ENCODE measurements at regions not wholly inside any gene's neighbourhood (a gene's known extent, or its start where the extent isn't known, plus 50 kb on each side); places are given as distances from the start of the nearest gene placed in this dataset.
"Not testable (repeated sequence)": the region's sequence is repeated elsewhere in the genome, so short reads cannot be mapped to it uniquely, and the experiment has no call there.

DNA sequence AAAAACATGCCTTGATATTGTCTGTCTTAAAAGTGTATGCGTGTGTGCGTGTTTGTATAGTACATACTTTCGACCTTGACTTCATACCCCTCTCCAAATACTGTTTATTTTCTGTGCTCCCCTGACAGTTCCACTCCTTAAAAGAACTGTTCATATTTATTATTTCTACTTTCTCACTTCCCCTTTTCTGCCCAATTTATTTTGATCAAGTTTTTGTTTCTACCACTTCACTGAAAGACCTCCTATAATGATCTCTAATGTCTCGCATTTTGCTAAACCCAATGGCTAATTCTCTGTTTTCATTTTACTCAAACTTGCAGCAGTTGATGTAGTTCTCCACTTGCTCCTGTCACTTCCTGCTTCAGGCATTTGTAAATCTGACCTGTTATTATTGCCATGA lies 426.1 kb upstream of the KLF12 start:
- Histone ChIP-seq H3K4me1 (ENCODE audit: control insufficient read depth, insufficient read depth, low read length) (peaks cover under 1% of the 10 kb centered on the region), H3K36me3 (ENCODE audit: control insufficient read depth, insufficient read depth, low read length) (no peaks in the 10 kb centered on the region), H3K27me3 (ENCODE audit: control insufficient read depth, insufficient read depth, low read length) (no peaks in the 10 kb centered on the region), H3K27ac (ENCODE audit: low read length) (no peak overlapping the region), H3K4me3 (ENCODE audit: low read length) (no peak overlapping the region), H3K9me3 (replicated peaks; ENCODE audit: control insufficient read depth, low read depth, low read length) (no peaks in the 10 kb centered on the region)
- DNase-seq, result no peak
- 83% methylated on average over 1 of the region's 4 CpGs for WGBS (ENCODE audit: insufficient coverage)

DNA sequence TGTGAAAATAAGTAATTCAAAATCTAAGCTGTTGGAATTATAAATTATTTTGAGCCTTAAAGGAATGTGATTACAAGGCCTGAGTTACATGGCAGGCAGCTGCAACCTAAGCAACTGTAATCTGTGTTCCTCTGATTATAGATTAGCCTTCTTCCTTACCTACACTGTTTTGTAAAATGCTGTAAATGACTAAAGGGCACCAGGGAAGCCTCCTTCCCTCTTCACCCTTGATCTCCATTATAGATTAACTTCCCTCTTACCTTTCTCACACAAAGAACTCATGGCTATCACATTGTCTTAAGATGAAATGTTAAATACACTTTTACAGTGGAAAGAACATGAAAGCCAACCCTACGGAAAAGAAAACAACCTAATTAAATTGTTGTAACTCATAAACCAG lies 423.7 kb upstream of the KLF12 start:
- no peaks in the 10 kb centered on the region for H3K27me3 ChIP-seq (ENCODE audit: control insufficient read depth, insufficient read depth, low read length)
- H3K4me1 ChIP-seq (ENCODE audit: control insufficient read depth, insufficient read depth, low read length), result peaks cover 4% of the 10 kb centered on the region
- no peaks in the 10 kb centered on the region for H3K9me3 ChIP-seq (replicated peaks; ENCODE audit: control insufficient read depth, low read depth, low read length)
- H3K36me3 ChIP-seq (ENCODE audit: control insufficient read depth, insufficient read depth, low read length), result no peaks in the 10 kb centered on the region
- no peak overlapping the region for H3K4me3 ChIP-seq (ENCODE audit: low read length)
- DNase-seq, result no peak
- no peak overlapping the region for H3K27ac ChIP-seq (ENCODE audit: low read length)
- no CpG with 5 or more reads among the region's 1 CpG for WGBS (ENCODE audit: insufficient coverage)

DNA sequence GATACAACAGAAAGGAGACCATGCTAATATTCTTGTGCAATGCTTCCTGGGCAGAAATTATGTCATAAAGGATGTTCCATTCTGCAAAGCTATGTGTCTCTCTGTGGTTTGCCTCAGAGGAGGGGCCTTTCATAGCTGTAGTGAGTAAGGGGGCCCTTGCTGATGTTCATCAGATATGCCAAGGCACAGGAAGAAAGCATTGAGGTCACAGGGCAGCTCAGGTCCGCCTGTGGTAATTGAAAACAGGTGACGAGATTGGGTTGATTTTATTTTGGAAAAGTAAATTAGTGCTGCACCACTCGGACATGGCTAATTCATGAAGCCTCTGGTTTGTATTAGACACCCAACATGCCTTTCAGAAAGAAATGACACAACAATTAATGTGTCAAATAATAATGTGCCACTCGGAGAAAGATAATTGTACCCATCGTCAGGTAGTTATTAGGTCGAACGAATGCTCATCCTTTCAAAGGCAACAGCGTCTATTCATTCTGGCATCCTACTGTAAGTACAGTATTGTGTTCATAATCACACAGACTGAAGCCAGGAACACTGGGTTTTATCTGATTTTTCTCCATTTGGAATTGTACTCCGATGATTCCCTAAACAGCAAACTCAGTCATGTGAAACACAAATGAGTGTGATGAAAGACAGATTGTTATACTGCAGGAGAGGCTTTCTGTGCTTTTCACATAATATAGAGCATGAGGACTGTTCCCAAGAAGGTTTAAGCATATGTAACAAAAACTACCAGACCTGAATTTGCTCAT lies 421.6 kb upstream of the KLF12 start:
- H3K36me3 ChIP-seq (ENCODE audit: control insufficient read depth, insufficient read depth, low read length), result no peaks in the 10 kb centered on the region
- no peak overlapping the region for H3K4me3 ChIP-seq (ENCODE audit: low read length)
- no CpG with 5 or more reads among the region's 9 CpGs for WGBS (ENCODE audit: insufficient coverage)
- H3K27me3 ChIP-seq (ENCODE audit: control insufficient read depth, insufficient read depth, low read length), result no peaks in the 10 kb centered on the region
- H3K4me1 ChIP-seq (ENCODE audit: control insufficient read depth, insufficient read depth, low read length), result peaks cover 4% of the 10 kb centered on the region
- no peak overlapping the region for H3K27ac ChIP-seq (ENCODE audit: low read length)
- peak; percentile 75 for DNase-seq
- no peaks in the 10 kb centered on the region for H3K9me3 ChIP-seq (replicated peaks; ENCODE audit: control insufficient read depth, low read depth, low read length)

DNA sequence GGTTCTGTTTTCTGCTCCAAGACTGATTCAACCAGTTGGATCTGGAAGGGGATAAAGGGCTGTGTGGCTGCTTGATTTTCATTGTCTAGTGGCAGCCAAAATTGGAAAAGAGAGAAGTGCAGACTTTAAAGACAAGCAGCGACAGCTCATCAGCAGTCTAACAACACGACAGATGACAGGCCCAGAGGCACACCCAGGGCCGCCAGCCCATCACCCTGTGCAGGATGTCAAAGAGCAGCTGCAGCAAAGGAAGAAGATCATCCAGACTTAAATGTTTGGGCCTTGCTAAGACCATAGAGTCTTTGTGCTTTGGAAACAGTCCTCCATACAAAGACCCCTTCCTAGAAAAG lies 421.0 kb upstream of the KLF12 start:
- peaks cover 4% of the 10 kb centered on the region for H3K4me1 ChIP-seq (ENCODE audit: control insufficient read depth, insufficient read depth, low read length)
- no peaks in the 10 kb centered on the region for H3K9me3 ChIP-seq (replicated peaks; ENCODE audit: control insufficient read depth, low read depth, low read length)
- no peak overlapping the region for H3K27ac ChIP-seq (ENCODE audit: low read length)
- no peaks in the 10 kb centered on the region for H3K27me3 ChIP-seq (ENCODE audit: control insufficient read depth, insufficient read depth, low read length)
- no peaks in the 10 kb centered on the region for H3K36me3 ChIP-seq (ENCODE audit: control insufficient read depth, insufficient read depth, low read length)
- WGBS (ENCODE audit: insufficient coverage), result 60% methylated on average over 3 of the region's 3 CpGs
- H3K4me3 ChIP-seq (ENCODE audit: low read length), result no peak overlapping the region
- no peak for DNase-seq

DNA sequence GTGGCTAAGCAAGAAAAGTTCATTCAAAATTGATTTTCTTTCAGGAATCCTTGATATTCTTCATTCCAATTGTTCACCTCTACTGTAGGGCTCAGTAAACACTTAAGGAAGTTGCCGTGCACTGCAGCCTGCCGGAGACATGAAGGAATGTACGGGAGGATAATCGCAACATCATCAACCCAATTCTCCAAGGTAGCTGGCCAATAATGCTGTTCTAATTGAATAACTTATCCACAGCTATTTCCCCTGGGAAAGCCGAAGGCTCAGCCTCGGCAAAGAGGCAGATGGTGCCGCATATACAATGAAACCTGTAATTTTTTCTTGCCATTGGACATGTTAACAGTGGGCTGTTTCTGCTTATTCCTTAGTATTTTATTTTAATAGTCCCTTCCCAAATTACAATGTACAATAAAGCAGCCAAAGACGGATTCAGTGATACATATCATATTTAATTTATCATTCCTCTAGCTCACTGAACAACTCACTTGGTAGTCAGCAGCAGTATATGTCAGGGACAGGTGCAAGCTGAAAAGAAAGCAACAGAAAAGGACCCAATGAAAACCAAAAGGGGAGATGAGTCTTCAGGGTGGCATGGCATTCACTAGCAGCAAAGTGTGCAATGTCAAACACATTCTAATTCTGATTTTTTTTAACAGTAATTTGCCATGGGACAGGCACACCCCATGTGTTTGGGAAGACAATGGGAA lies 420.5 kb upstream of the KLF12 start:
- WGBS (ENCODE audit: insufficient coverage), result 80% methylated on average over 2 of the region's 8 CpGs
- no peak overlapping the region for H3K4me3 ChIP-seq (ENCODE audit: low read length)

DNA sequence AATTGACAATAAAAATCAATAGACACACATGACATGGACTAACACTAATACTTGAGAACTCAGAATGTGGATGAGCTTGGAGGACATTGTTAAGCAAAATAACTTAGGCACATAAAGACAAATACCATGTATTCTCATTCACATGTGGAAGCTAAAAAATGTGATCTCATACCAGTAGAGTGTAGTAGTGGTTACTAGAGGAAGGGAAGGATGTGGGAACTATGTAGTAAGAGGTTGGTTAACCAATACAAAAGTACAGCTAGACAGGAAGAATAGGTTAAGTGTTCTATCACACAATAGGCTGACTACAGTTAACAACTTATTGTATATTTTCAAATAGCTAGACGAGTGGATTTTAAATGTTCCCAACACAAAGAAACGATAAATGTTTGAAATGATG lies 415.8 kb upstream of the KLF12 start:
- no peaks in the 10 kb centered on the region for H3K9me3 ChIP-seq (replicated peaks; ENCODE audit: control insufficient read depth, low read depth, low read length)
- no peaks in the 10 kb centered on the region for H3K36me3 ChIP-seq (ENCODE audit: control insufficient read depth, insufficient read depth, low read length)
- H3K4me1 ChIP-seq (ENCODE audit: control insufficient read depth, insufficient read depth, low read length), result peaks cover 1% of the 10 kb centered on the region
- no peak overlapping the region for H3K27ac ChIP-seq (ENCODE audit: low read length)
- DNase-seq, result no peak
- WGBS (ENCODE audit: insufficient coverage), result no CpG with 5 or more reads among the region's 2 CpGs
- no peak overlapping the region for H3K4me3 ChIP-seq (ENCODE audit: low read length)
- no peaks in the 10 kb centered on the region for H3K27me3 ChIP-seq (ENCODE audit: control insufficient read depth, insufficient read depth, low read length)

More for the DNA sequence above, 420.5 kb upstream of the KLF12 start:
- no peak overlapping the region for H3K27ac ChIP-seq (ENCODE audit: low read length)
- H3K27me3 ChIP-seq (ENCODE audit: control insufficient read depth, insufficient read depth, low read length), result no peaks in the 10 kb centered on the region
- H3K9me3 ChIP-seq (replicated peaks; ENCODE audit: control insufficient read depth, low read depth, low read length), result no peaks in the 10 kb centered on the region
- no peak for DNase-seq
- peaks cover 4% of the 10 kb centered on the region for H3K4me1 ChIP-seq (ENCODE audit: control insufficient read depth, insufficient read depth, low read length)
- no peaks in the 10 kb centered on the region for H3K36me3 ChIP-seq (ENCODE audit: control insufficient read depth, insufficient read depth, low read length)

DNA sequence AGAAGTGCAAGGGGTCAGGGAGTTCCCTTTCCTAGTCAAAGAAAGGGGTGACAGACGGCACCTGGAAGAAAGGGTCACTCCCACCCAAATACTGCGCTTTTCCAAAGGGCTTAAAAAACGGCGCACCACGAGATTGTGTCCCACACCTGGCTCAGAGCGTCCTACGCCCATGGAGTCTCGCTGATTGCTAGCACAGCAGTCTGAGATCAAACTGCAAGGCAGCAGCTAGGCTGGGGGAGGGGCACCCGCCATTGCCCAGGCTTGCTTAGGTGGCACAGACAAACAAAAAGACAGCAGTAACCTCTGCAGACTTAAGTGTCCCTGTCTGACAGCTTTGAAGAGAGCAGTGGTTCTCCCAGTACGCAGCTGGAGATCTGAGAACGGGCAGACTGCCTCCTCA lies 402.4 kb upstream of the KLF12 start:
- not testable (repeated sequence) for H3K36me3 ChIP-seq (ENCODE audit: control insufficient read depth, insufficient read depth, low read length); H3K4me3 ChIP-seq (ENCODE audit: low read length); H3K27ac ChIP-seq (ENCODE audit: low read length); DNase-seq; H3K27me3 ChIP-seq (ENCODE audit: control insufficient read depth, insufficient read depth, low read length); H3K4me1 ChIP-seq (ENCODE audit: control insufficient read depth, insufficient read depth, low read length); H3K9me3 ChIP-seq (replicated peaks; ENCODE audit: control insufficient read depth, low read depth, low read length)
- 96% methylated on average over 6 of the region's 11 CpGs for WGBS (ENCODE audit: insufficient coverage)

DNA sequence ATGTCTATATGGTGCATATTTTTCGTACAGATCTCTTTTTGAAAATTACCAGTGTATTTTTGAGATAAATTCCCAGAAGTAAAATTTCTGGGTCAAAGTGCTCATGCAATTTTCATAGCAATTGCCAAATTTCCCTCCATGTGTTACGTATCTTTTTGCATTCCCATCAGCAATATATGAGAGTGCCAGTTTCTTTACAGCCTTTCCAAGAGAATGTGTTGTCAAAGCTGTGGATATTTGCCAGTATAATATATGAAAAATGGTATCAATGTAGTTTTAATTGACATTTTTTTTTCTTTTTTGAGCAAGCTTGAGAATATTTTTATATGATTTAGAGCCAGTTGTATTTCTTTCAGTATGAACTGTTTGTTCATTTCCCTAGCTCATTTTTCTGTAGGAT lies 399.0 kb upstream of the KLF12 start:
- no peaks in the 10 kb centered on the region for H3K4me1 ChIP-seq (ENCODE audit: control insufficient read depth, insufficient read depth, low read length)
- no peaks in the 10 kb centered on the region for H3K9me3 ChIP-seq (replicated peaks; ENCODE audit: control insufficient read depth, low read depth, low read length)
- H3K4me3 ChIP-seq (ENCODE audit: low read length), result no peak overlapping the region
- no peak overlapping the region for H3K27ac ChIP-seq (ENCODE audit: low read length)
- H3K36me3 ChIP-seq (ENCODE audit: control insufficient read depth, insufficient read depth, low read length), result no peaks in the 10 kb centered on the region
- peak; percentile 16 for DNase-seq
- no peaks in the 10 kb centered on the region for H3K27me3 ChIP-seq (ENCODE audit: control insufficient read depth, insufficient read depth, low read length)
- WGBS (ENCODE audit: insufficient coverage), result no CpG with 5 or more reads among the region's 2 CpGs

DNA sequence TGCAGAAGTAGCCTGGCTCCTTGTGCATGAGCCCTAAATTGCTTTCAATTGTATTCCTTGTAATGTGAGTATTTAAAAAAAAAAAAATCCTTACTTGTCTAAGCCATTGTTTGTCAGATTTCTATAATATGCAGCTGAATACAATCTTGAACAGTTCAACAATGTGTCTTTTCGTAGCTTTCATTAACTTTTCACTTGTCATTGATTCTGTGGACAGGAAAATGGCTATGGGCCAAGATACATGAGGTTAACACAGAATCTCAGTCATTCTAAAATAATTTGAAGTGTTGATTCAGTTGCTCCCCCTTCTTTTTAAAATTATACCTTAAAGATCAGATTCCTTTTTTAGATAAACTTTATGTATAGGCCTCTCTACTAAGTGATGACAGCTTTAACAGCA lies 395.8 kb upstream of the KLF12 start:
- Histone ChIP-seq H3K4me1 (ENCODE audit: control insufficient read depth, insufficient read depth, low read length) (no peaks in the 10 kb centered on the region), H3K27ac (ENCODE audit: low read length) (no peak overlapping the region), H3K27me3 (ENCODE audit: control insufficient read depth, insufficient read depth, low read length) (no peaks in the 10 kb centered on the region), H3K9me3 (replicated peaks; ENCODE audit: control insufficient read depth, low read depth, low read length) (no peaks in the 10 kb centered on the region), H3K36me3 (ENCODE audit: control insufficient read depth, insufficient read depth, low read length) (no peaks in the 10 kb centered on the region), H3K4me3 (ENCODE audit: low read length) (no peak overlapping the region)
- WGBS (ENCODE audit: insufficient coverage), result no CpG with 5 or more reads among the region's 1 CpG
- DNase-seq, result no peak

DNA sequence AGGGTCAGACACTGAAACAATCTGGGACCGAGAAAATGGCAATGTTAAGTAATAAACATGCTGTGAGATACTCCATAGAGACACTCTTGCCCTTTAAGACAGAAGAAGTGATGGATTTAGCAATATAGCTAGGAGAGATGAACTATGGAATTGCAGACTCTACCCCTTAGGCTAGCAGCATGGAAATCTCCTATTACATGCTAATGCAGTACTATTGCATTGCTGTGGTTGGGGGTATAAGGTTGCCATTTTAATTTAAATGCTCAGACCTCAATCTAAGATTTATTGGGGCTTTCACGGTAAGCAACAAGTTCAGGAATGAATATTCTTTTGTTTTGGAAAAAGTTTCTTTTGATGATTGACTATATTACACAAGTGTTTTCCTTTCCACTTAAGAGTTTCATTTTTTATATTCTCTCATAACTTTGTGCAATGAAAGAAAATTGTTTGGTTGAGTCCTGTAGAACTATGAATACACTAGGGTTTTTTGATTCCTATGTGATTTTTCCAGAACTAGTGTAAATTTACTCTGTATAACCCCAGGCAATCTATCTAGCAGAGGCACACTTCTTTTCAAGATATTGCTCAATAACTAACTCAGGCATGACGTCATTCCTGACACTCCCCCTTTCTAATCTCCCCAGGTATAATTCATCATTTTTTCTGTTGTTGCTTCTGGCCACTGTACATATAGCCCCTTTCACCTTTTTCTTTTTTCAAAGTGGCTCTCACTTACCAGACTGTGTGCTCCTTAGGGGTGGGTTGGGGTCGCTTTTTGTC lies 394.7 kb upstream of the KLF12 start:
- no peaks in the 10 kb centered on the region for H3K27me3 ChIP-seq (ENCODE audit: control insufficient read depth, insufficient read depth, low read length)
- no peaks in the 10 kb centered on the region for H3K9me3 ChIP-seq (replicated peaks; ENCODE audit: control insufficient read depth, low read depth, low read length)
- no peak overlapping the region for H3K27ac ChIP-seq (ENCODE audit: low read length)
- no peaks in the 10 kb centered on the region for H3K4me1 ChIP-seq (ENCODE audit: control insufficient read depth, insufficient read depth, low read length)
- H3K4me3 ChIP-seq (ENCODE audit: low read length), result no peak overlapping the region
- no CpG with 5 or more reads among the region's 4 CpGs for WGBS (ENCODE audit: insufficient coverage)
- DNase-seq, result no peak
- no peaks in the 10 kb centered on the region for H3K36me3 ChIP-seq (ENCODE audit: control insufficient read depth, insufficient read depth, low read length)
